Sigmoid colon (tissue), 4 donors: ENCODE measurements at regions not wholly inside any gene's neighbourhood (a gene's known extent, or its start where the extent isn't known, plus 50 kb on each side); places are given as distances from the start of the nearest gene placed in this dataset.

ENCODE experiments used
- POLR2AphosphoS5 ChIP-seq, 4 donors: sonication (generic); formaldehyde crosslinking; IDR thresholded peaks; one replicate each; pipeline ENCODE4 v1.6.1; 2017; ENCODE audit warnings: antibody characterized with exemption in 4 of 4
- TF ChIP-seq, protein P1 (sequence below), 4 experiments: fragments of 450-650 bp in 3 of 4; fragments of 200-600 bp in 1 of 4; IDR thresholded peaks; one replicate each; pipeline ENCODE4 v1.5.1; 2016 to 2019; ENCODE audit warnings: antibody characterized with exemption in 4 of 4, mild to moderate bottlenecking in 3 of 4, moderate library complexity in 2 of 4

DNA sequence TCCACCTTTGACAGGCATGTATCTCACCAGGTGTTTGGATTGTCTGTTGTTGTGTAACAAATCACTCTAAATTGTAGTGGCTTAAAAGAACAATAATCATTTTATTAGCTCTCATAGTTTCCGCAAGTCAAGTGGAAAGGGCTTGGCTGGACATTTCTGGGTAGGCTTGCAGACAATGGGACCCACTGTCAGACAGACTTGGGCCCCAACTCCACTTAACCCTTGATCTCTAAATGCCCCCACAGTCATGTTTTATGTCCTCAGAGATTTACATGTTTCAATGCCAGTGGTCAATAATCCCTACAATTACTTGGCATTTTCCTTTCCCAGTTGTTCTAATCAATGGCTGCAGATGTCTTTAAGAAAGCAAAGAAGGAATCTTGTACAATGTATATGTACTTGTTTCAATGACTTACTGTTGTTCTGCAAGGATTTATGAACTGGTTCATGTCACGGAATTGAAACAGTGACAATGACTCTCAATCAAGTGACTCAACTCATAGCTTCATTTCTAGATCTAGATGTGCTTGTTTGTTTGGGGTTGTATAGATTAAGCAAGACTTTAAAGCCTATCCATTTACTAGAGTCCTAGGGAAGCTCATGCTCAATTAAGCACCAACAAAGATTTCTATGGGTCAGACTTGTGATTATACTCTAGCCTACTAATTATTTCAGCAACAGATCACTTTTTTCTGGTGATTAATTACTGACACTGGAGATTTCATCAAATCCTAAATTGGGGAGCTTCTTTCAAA, 510.1 kb upstream of the NBEA start:
- TF ChIP-seq, protein P1, sequence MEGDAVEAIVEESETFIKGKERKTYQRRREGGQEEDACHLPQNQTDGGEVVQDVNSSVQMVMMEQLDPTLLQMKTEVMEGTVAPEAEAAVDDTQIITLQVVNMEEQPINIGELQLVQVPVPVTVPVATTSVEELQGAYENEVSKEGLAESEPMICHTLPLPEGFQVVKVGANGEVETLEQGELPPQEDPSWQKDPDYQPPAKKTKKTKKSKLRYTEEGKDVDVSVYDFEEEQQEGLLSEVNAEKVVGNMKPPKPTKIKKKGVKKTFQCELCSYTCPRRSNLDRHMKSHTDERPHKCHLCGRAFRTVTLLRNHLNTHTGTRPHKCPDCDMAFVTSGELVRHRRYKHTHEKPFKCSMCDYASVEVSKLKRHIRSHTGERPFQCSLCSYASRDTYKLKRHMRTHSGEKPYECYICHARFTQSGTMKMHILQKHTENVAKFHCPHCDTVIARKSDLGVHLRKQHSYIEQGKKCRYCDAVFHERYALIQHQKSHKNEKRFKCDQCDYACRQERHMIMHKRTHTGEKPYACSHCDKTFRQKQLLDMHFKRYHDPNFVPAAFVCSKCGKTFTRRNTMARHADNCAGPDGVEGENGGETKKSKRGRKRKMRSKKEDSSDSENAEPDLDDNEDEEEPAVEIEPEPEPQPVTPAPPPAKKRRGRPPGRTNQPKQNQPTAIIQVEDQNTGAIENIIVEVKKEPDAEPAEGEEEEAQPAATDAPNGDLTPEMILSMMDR (IDR thresholded peaks at IDR 0.05), result no peak
- TF ChIP-seq POLR2AphosphoS5 (IDR thresholded peaks at IDR 0.05), result no peak
